Endothelial cell of umbilical vein (primary cell): ENCODE measurements at regions not wholly inside any gene's neighbourhood (a gene's known extent, or its start where the extent isn't known, plus 50 kb on each side); places are given as distances from the start of the nearest gene placed in this dataset.

Experiments
- BruUV-seq: library from RNA; stranded (reverse); fragments of 400-500 nt; replicated peaks from 2 replicates; lab custom pipeline; 2021; lab: Mats Ljungman, UMichigan
- CTCF ChIA-PET: fragments of 300-600, 350-600 bp; sonication (Branson Sonifier 250); formaldehyde crosslinking; loops from one replicate; lab custom pipeline; 2021; ENCODE audit warnings: antibody characterized with exemption, inconsistent platforms; lab: Charles Lee
- POLR2A ChIA-PET: fragments of 300-600, 350-600 bp; sonication (Branson Sonifier 250); formaldehyde crosslinking; loops from one replicate; lab custom pipeline; 2021; ENCODE audit warnings: antibody characterized with exemption, inconsistent platforms; lab: Charles Lee
- DNase-seq: peaks from one replicate; pipeline ENCODE4 v3.0.0-alpha.2; 2011; ENCODE audit warnings: low read depth, low spot score
- FAIRE-seq: peaks from 2 replicates; lab custom pipeline; 2011; peaks lifted over from hg19 to GRCh38; lab: Jason Lieb, UNC
- H2AFZ ChIP-seq: 2 replicates; pipeline ENCODE4 v1.6.0; 2012; ENCODE audit warnings: low read depth, low read length, control low read depth, inconsistent platforms
- H3K27ac ChIP-seq: 2 replicates; pipeline ENCODE4 v1.5.1; 2011; ENCODE audit warnings: low read depth, mild to moderate bottlenecking, control low read depth, low read length, moderate library complexity; ENCODE audit not compliant: insufficient read depth
- H3K27me3 ChIP-seq, 2 experiments: 2 replicates each; pipeline versions ENCODE4 v1.6.0 to v1.6.1; 2011; ENCODE audit warnings: low read length in 2 of 2, mixed read lengths in 1 of 2; ENCODE audit not compliant: control insufficient read depth in 2 of 2, insufficient read depth in 2 of 2
- H3K36me3 ChIP-seq, 2 experiments: 2 replicates in 1 of 2; 3 replicates in 1 of 2; pipeline ENCODE4 v1.5.1; 2011; ENCODE audit warnings: low read length in 2 of 2, mild to moderate bottlenecking in 1 of 2, moderate library complexity in 1 of 2; ENCODE audit not compliant: control insufficient read depth in 2 of 2, insufficient read depth in 2 of 2; ENCODE audit errors: extremely low read depth in 1 of 2
- H3K4me1 ChIP-seq: 3 replicates; pipeline ENCODE4 v1.5.1; 2011; ENCODE audit warnings: mild to moderate bottlenecking, low read length; ENCODE audit not compliant: control insufficient read depth, insufficient read depth; ENCODE audit errors: extremely low read depth
- H3K4me2 ChIP-seq: 2 replicates; pipeline ENCODE4 v1.6.1; 2011; ENCODE audit warnings: low read length, control low read depth, mixed read lengths; ENCODE audit not compliant: insufficient read depth
- H3K4me3 ChIP-seq, 3 experiments: fragments of 200-600 bp in 1 of 3; sonication (generic), shearing (Covaris generic) in 1 of 3; replicated peaks in 1 of 3; 2 replicates each; pipeline ENCODE4 v1.5.1; 2011 to 2016; ENCODE audit warnings: control low read depth in 3 of 3, low read length in 3 of 3, mild to moderate bottlenecking in 2 of 3, inconsistent platforms in 1 of 3, low read depth in 1 of 3, moderate library complexity in 1 of 3; ENCODE audit not compliant: insufficient read depth in 1 of 3
- H3K79me2 ChIP-seq: 2 replicates; pipeline ENCODE4 v1.6.0; 2012; ENCODE audit warnings: low read length, inconsistent platforms; ENCODE audit not compliant: control insufficient read depth, insufficient read depth
- H3K9ac ChIP-seq: replicated peaks from 2 replicates; pipeline ENCODE3; 2011; ENCODE audit warnings: low read length, control low read depth; ENCODE audit not compliant: insufficient read depth; ENCODE audit errors: extremely low read depth
- H3K9me1 ChIP-seq: replicated peaks from 3 replicates; pipeline ENCODE4 v1.6.0; 2011; ENCODE audit warnings: mild to moderate bottlenecking, low read length; ENCODE audit not compliant: control insufficient read depth, insufficient read depth; ENCODE audit errors: extremely low read depth
- H3K9me3 ChIP-seq: replicated peaks from 2 replicates; pipeline ENCODE4 v1.5.1; 2012; ENCODE audit warnings: low read length, inconsistent platforms; ENCODE audit not compliant: control insufficient read depth, insufficient read depth
- H4K20me1 ChIP-seq: replicated peaks from 2 replicates; pipeline ENCODE3; 2011; ENCODE audit warnings: mild to moderate bottlenecking, low read length; ENCODE audit not compliant: control insufficient read depth, insufficient read depth; ENCODE audit errors: extremely low read depth
- EZH2 ChIP-seq: IDR thresholded peaks from 2 replicates; pipeline ENCODE4 v1.6.1; 2012; ENCODE audit warnings: borderline replicate concordance, low read depth, mild to moderate bottlenecking, moderate library complexity, low read length, inconsistent platforms; ENCODE audit not compliant: severe bottlenecking
- FOS ChIP-seq: IDR thresholded peaks from 2 replicates; pipeline ENCODE4 v1.6.1; 2011; ENCODE audit warnings: mild to moderate bottlenecking, low read length, moderate library complexity, borderline replicate concordance; ENCODE audit not compliant: insufficient read depth
- GATA2 ChIP-seq: IDR thresholded peaks from 2 replicates; pipeline ENCODE4 v1.7.0; 2011; ENCODE audit warnings: low read depth, mild to moderate bottlenecking, moderate library complexity, mixed read lengths, low read length; ENCODE audit not compliant: insufficient read length, insufficient read depth
- JUN ChIP-seq: IDR thresholded peaks from 2 replicates; pipeline ENCODE4 v1.6.1; 2011; ENCODE audit warnings: borderline replicate concordance, low read depth; ENCODE audit not compliant: insufficient read length, insufficient read depth
- MYC ChIP-seq: IDR thresholded peaks from one replicate; pipeline ENCODE4 v1.6.1; 2011; ENCODE audit warnings: mild to moderate bottlenecking, low read depth, low read length
- POLR2A ChIP-seq: IDR thresholded peaks from 2 replicates; pipeline ENCODE4 v1.6.1; 2012; ENCODE audit warnings: low read depth, mild to moderate bottlenecking, control low read depth, low read length
- POLR2AphosphoS5 ChIP-seq: IDR thresholded peaks from 2 replicates; pipeline ENCODE4 v1.6.1; 2012; ENCODE audit warnings: low read depth, mild to moderate bottlenecking, control low read depth, low read length, moderate library complexity; ENCODE audit not compliant: insufficient read depth
- dilution Hi-C: fragments of 300-500 bp; cut with MboI; formaldehyde crosslinking; loops from one replicate; pipeline ENCODE4 v1.15.0; 2019; ENCODE audit warnings: low sequenced_read_pairs; ENCODE audit not compliant: extremely low pct_ligation_motif_present
- intact Hi-C: fragments of 100-400 bp; cut with micrococcal nuclease; formaldehyde crosslinking; loops from one replicate; pipeline ENCODE4 v1.10.0; 2022
- TF ChIP-seq, protein P1 (sequence below): IDR thresholded peaks from 2 replicates; pipeline ENCODE4 v1.6.1; 2011; ENCODE audit not compliant: insufficient read depth, insufficient read length
- TF ChIP-seq, protein P2 (sequence below), 2 donors: IDR thresholded peaks; 1 replicate in 1 of 2; 2 replicates in 1 of 2; pipeline ENCODE4 v1.5.1; 2011; ENCODE audit warnings: low read length in 2 of 2, mild to moderate bottlenecking in 2 of 2, moderate library complexity in 2 of 2, control low read depth in 1 of 2, inconsistent platforms in 1 of 2, low read depth in 1 of 2; ENCODE audit not compliant: insufficient read depth in 1 of 2; ENCODE audit errors: extremely low read depth in 1 of 2

DNA sequence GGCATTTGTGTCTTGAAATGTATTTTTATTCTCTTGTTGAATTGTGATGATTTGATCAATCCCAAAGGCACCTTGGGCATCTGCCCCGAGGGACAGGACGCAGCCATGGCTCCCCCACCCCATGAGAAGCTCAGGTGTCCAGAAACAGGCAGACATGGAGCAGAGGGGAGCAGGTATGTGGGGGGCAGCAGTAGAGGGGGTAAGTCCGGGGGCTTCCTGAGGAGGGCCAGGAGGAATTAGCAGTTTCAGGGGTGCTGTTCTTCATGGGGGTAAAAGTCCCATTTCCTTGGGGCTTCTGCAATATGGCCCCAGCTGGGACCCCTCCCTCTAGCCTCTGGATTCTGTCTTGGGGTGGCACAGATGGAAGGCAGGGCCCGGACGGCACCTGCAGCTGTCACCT is 67.0 kb upstream of the HMX1 start:
- H3K9me3 ChIP-seq = no peaks in the 10 kb centered on the region
- H3K4me1 ChIP-seq = no peaks in the 10 kb centered on the region
- BruUV-seq = no TSS peak
- H3K27me3 ChIP-seq = no peaks in the 10 kb centered on the region
- POLR2A ChIA-PET = no interaction called here
- H3K27ac ChIP-seq = no peak overlapping the region
- no peak overlapping the region for H3K4me2 ChIP-seq
- H3K79me2 ChIP-seq = no peaks in the 10 kb centered on the region
- intact Hi-C loops (no loop called here), dilution Hi-C loops (no loop called here)
- no peak for DNase-seq
- TF ChIP-seq MYC (no peak), POLR2AphosphoS5 (no peak), FOS (no peak), EZH2 (no peak)
- TF ChIP-seq, protein P1, sequence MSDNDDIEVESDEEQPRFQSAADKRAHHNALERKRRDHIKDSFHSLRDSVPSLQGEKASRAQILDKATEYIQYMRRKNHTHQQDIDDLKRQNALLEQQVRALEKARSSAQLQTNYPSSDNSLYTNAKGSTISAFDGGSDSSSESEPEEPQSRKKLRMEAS = no peak
- CTCF ChIA-PET = no interaction called here
- H3K9me1 ChIP-seq = no peaks in the 10 kb centered on the region
- no peak overlapping the region for H3K9ac ChIP-seq
- no peak for FAIRE-seq
- no peaks in the 10 kb centered on the region for H3K36me3 ChIP-seq
- no peak overlapping the region for H3K4me3 ChIP-seq
- H4K20me1 ChIP-seq = no peaks in the 10 kb centered on the region
- H2AFZ ChIP-seq = no peak overlapping the region

DNA sequence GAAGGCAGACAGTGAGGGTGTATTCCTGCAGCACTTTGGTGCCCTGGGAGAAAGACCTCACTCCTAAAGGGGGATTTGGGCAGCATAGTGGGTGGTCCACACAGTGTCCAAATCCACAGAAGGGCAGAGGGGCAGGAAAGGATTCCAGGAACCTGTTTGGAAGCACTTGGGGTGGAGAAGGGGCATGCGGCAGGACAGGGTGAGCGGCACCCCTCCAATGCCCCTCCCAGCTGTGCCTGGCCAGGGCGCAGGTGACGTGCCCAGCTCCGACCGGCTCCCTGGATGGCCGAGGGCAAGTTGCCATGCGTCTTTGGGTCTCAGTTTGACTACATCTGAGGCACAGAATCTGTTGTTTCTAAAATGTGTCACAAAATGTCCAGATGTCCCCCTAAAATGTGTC is 66.5 kb upstream of the HMX1 start:
- Histone ChIP-seq H3K9me1 (no peaks in the 10 kb centered on the region), H3K79me2 (no peaks in the 10 kb centered on the region), H2AFZ (no peak overlapping the region), H3K9me3 (no peaks in the 10 kb centered on the region), H3K4me3 (no peak overlapping the region), H3K9ac (no peak overlapping the region), H3K4me1 (no peaks in the 10 kb centered on the region), H3K27ac (no peak overlapping the region), H3K4me2 (no peak overlapping the region), H3K36me3 (no peaks in the 10 kb centered on the region), H3K27me3 (no peaks in the 10 kb centered on the region), H4K20me1 (no peaks in the 10 kb centered on the region)
- no peak for DNase-seq
- intact Hi-C loops (no loop called here), dilution Hi-C loops (no loop called here)
- CTCF ChIA-PET = no interaction called here
- BruUV-seq = no TSS peak
- TF ChIP-seq POLR2A = no peak
- TF ChIP-seq, protein P2, sequence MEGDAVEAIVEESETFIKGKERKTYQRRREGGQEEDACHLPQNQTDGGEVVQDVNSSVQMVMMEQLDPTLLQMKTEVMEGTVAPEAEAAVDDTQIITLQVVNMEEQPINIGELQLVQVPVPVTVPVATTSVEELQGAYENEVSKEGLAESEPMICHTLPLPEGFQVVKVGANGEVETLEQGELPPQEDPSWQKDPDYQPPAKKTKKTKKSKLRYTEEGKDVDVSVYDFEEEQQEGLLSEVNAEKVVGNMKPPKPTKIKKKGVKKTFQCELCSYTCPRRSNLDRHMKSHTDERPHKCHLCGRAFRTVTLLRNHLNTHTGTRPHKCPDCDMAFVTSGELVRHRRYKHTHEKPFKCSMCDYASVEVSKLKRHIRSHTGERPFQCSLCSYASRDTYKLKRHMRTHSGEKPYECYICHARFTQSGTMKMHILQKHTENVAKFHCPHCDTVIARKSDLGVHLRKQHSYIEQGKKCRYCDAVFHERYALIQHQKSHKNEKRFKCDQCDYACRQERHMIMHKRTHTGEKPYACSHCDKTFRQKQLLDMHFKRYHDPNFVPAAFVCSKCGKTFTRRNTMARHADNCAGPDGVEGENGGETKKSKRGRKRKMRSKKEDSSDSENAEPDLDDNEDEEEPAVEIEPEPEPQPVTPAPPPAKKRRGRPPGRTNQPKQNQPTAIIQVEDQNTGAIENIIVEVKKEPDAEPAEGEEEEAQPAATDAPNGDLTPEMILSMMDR (IDR thresholded peaks at IDR 0.05; ENCODE audit: extremely low read depth in 1 of 2, insufficient read depth in 1 of 2, low read depth in 1 of 2, low read length in 2 of 2) = no peak
- TF ChIP-seq JUN = no peak
- TF ChIP-seq EZH2 = no peak
- no peak for TF ChIP-seq GATA2
- POLR2A ChIA-PET = no interaction called here
- FAIRE-seq = no peak
